ENCODE measurements at regions not wholly inside any gene's neighbourhood (a gene's known extent, or its start where the extent isn't known, plus 50 kb on each side); places are given as distances from the start of the nearest gene placed in this dataset.

DNA sequence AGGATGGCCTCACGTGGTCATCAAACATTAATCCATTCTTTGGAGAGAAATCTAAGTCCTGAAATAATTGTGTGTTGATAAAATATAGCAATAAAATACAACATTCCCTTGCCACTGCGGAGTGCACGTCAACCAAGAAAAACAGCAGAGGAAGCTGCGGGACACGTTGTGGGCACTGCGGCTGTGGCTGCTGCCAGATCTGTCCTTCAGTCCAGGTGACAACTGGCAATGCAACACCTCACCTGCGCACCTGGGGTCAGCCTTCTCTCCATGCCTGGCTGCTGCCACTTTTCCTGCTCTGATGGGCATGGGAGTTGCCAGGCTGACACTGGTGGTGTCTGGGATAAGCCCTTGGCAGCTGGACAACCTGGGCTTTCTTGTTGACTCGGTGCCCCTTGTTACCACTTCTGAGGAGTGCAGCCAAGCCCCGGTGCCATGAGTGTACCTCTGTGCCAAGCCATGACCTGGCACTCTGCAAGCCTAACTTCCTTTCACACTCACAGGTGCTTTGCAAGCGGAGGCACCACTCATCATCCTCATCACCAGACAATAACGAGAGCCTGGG is 251.6 kb upstream of the TSHZ3 start:
- Histone ChIP-seq H3K27me3 (no peaks in the 10 kb centered on the region), H3K36me3 (no peaks in the 10 kb centered on the region), H3K27ac (no peak overlapping the region), H3K9me3 (no peaks in the 10 kb centered on the region), H3K4me3 (no peak overlapping the region), H3K4me1 (peaks cover 4% of the 10 kb centered on the region)
- no peak for DNase-seq (ENCODE audit: extremely low spot score in 2 of 2)
- TF ChIP-seq POLR2A (IDR thresholded peaks at IDR 0.05) (no peak), POLR2AphosphoS5 (IDR thresholded peaks at IDR 0.05; ENCODE audit: insufficient read depth in 1 of 2, low read depth in 1 of 2) (no peak)
- TF ChIP-seq, protein P1, sequence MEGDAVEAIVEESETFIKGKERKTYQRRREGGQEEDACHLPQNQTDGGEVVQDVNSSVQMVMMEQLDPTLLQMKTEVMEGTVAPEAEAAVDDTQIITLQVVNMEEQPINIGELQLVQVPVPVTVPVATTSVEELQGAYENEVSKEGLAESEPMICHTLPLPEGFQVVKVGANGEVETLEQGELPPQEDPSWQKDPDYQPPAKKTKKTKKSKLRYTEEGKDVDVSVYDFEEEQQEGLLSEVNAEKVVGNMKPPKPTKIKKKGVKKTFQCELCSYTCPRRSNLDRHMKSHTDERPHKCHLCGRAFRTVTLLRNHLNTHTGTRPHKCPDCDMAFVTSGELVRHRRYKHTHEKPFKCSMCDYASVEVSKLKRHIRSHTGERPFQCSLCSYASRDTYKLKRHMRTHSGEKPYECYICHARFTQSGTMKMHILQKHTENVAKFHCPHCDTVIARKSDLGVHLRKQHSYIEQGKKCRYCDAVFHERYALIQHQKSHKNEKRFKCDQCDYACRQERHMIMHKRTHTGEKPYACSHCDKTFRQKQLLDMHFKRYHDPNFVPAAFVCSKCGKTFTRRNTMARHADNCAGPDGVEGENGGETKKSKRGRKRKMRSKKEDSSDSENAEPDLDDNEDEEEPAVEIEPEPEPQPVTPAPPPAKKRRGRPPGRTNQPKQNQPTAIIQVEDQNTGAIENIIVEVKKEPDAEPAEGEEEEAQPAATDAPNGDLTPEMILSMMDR (IDR thresholded peaks at IDR 0.05) = no peak
- intact Hi-C loops (cut with DNase I) = no loop called here

DNA sequence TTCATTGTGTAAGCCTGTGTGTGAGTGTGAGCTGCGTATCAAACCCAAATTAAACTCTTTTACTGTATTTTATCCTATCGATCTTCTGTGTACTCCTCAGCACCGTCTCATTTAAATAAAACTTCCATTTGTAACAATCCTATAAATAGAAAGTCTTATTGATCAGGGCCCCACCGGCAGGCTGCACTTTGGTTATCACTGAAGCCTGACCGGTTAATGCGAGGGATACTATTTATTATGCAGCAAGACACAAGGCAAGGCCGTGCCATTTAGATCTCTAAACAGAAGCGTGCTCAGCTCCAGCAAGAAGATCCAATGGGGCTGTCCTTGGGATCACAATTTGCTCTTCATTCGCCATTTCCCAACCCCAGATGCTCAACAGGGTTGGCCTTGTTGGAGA is 252.6 kb upstream of the TSHZ3 start:
- intact Hi-C loops (cut with DNase I) = no loop called here
- DNase-seq (ENCODE audit: extremely low spot score in 2 of 2) = no peak

DNA sequence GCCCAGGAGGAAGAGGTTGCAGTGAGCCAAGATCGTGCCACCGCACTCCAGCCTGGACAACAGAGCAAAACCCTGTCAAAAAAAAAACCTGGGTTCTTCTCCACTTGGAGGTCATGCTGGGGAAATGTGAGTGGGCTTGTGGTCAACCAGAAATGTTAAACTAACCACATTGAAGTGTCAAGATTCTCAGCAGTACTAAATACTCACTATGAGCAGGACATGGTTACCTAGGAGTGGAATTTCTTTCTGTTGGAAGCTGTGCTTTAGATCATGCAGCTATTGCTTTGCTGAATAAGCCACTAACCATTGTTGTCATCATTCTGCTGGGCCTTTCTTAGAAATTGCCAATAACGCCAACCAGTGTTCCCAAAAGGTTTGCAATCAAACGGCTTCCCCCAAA is 253.3 kb upstream of the TSHZ3 start:
- Histone ChIP-seq H3K9me3 (no peaks in the 10 kb centered on the region), H3K27ac (no peak overlapping the region), H3K27me3 (no peaks in the 10 kb centered on the region), H3K4me1 (peaks cover 4% of the 10 kb centered on the region), H3K4me3 (no peak overlapping the region), H3K36me3 (no peaks in the 10 kb centered on the region)
- TF ChIP-seq, protein P1 (IDR thresholded peaks at IDR 0.05) = no peak
- TF ChIP-seq POLR2A (IDR thresholded peaks at IDR 0.05) (no peak), POLR2AphosphoS5 (IDR thresholded peaks at IDR 0.05; ENCODE audit: insufficient read depth in 1 of 2, low read depth in 1 of 2) (no peak)
- no peak for DNase-seq (ENCODE audit: extremely low spot score in 2 of 2)
- intact Hi-C loops (cut with DNase I) = no loop called here

More for the DNA sequence above, 252.6 kb upstream of the TSHZ3 start:
- Histone ChIP-seq H3K4me1 (peaks cover 4% of the 10 kb centered on the region), H3K27ac (no peak overlapping the region), H3K4me3 (no peak overlapping the region), H3K27me3 (no peaks in the 10 kb centered on the region), H3K9me3 (no peaks in the 10 kb centered on the region), H3K36me3 (no peaks in the 10 kb centered on the region)
- no peak for TF ChIP-seq POLR2A (IDR thresholded peaks at IDR 0.05)
- TF ChIP-seq POLR2AphosphoS5 (IDR thresholded peaks at IDR 0.05; ENCODE audit: insufficient read depth in 1 of 2, low read depth in 1 of 2) = no peak
- TF ChIP-seq, protein P1 (IDR thresholded peaks at IDR 0.05) = no peak

DNA sequence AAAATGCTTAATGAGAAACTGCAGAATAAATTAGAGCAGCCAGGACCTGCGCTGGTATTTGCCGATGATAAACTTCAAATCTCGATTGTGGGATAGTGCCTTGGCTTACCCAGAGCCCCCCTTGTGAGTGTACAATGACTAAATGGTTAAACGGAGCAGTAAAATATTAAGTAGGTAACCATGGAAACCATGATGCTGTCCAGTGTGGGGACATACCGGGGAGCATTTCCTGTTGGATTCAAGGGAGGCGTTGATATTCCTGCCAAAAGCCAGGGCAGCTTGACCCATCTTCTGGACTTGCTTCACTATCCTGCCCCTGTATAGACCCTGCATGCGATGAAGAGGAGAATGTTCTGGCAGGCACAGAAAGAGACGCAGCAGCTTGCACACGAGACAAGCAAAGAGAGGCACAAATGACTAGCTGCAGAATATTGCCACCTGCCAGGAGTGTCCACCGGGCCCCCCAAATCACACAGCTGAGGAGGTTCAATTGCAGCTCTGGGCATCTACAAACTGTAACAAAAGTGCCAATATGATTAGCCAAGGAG is 255.3 kb upstream of the TSHZ3 start:
- Histone ChIP-seq H3K4me3 (no peak overlapping the region), H3K36me3 (no peaks in the 10 kb centered on the region), H3K9me3 (no peaks in the 10 kb centered on the region), H3K27ac (no peak overlapping the region), H3K27me3 (no peaks in the 10 kb centered on the region), H3K4me1 (peaks cover 4% of the 10 kb centered on the region)
- DNase-seq (ENCODE audit: extremely low spot score in 2 of 2) = no peak
- intact Hi-C loops (cut with DNase I) = no loop called here
- TF ChIP-seq POLR2AphosphoS5 (IDR thresholded peaks at IDR 0.05; ENCODE audit: insufficient read depth in 1 of 2, low read depth in 1 of 2) (no peak), POLR2A (IDR thresholded peaks at IDR 0.05) (no peak)
- TF ChIP-seq, protein P1 (IDR thresholded peaks at IDR 0.05) = no peak

DNA sequence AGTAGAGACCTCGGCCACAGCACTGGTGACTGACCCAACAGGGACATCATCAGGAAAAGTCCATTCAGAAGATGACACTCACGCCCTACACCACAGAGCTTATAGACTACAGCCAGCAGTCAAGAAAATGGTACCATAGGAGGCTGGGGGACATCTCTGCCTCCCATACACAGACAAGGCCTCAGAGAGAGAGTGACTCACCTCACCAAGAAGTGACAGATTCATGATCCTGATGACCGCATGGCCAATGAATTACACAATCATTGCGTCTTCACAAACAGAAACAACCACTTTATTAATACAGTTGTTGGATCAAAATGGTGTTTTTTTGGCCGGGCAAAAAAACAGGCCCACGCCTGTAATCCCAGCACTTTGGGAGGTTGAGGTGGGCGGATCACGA is 260.8 kb upstream of the TSHZ3 start:
- Histone ChIP-seq H3K36me3 (no peaks in the 10 kb centered on the region), H3K9me3 (no peaks in the 10 kb centered on the region), H3K27ac (no peak overlapping the region), H3K27me3 (no peaks in the 10 kb centered on the region), H3K4me3 (no peak overlapping the region), H3K4me1 (no peaks in the 10 kb centered on the region)
- DNase-seq (ENCODE audit: extremely low spot score in 2 of 2) = no peak
- TF ChIP-seq POLR2A (IDR thresholded peaks at IDR 0.05) = no peak
- TF ChIP-seq POLR2AphosphoS5 (IDR thresholded peaks at IDR 0.05; ENCODE audit: insufficient read depth in 1 of 2, low read depth in 1 of 2) = no peak
- intact Hi-C loops (cut with DNase I) = no loop called here
